H9 (cell line): ENCODE measurements at regions not wholly inside any gene's neighbourhood (a gene's known extent, or its start where the extent isn't known, plus 50 kb on each side); places are given as distances from the start of the nearest gene placed in this dataset.
A peak's percentile ranks its signal among the peaks of the same experiment; 100 is the strongest.

Source experiments
- DNase-seq: peaks from one replicate; pipeline ENCODE4 v3.0.0-alpha.2; 2017
- H2AFZ ChIP-seq: one replicate; pipeline ENCODE4 v1.6.1; 2013; ENCODE audit warnings: mild to moderate bottlenecking, low read length, control low read depth, moderate library complexity
- H2AK5ac ChIP-seq: 2 replicates; pipeline ENCODE4 v1.6.1; 2013; ENCODE audit warnings: low read length, control low read depth, mixed read lengths; ENCODE audit not compliant: insufficient read length
- H2BK120ac ChIP-seq: one replicate; pipeline ENCODE4 v1.6.1; 2013; ENCODE audit warnings: low read depth, mild to moderate bottlenecking, low read length, control low read depth, inconsistent platforms; ENCODE audit not compliant: poor library complexity, severe bottlenecking
- H2BK12ac ChIP-seq: 2 replicates; pipeline ENCODE4 v1.6.1; 2013; ENCODE audit warnings: low read length, control low read depth, mixed read lengths, low read depth; ENCODE audit not compliant: insufficient read length
- H2BK15ac ChIP-seq: 2 replicates; pipeline ENCODE4 v1.6.1; 2013; ENCODE audit warnings: low read depth, low read length, control low read depth
- H2BK20ac ChIP-seq: one replicate; pipeline ENCODE4 v1.6.1; 2013; ENCODE audit warnings: low read depth, mild to moderate bottlenecking, low read length, control low read depth, inconsistent platforms; ENCODE audit not compliant: poor library complexity, severe bottlenecking
- H2BK5ac ChIP-seq: 2 replicates; pipeline ENCODE4 v1.6.1; 2013; ENCODE audit warnings: low read length, control low read depth, mixed read lengths; ENCODE audit not compliant: insufficient read length
- H3K14ac ChIP-seq: 2 replicates; pipeline ENCODE4 v1.6.1; 2013; ENCODE audit warnings: low read length, control low read depth; ENCODE audit not compliant: insufficient read depth
- H3K18ac ChIP-seq: 2 replicates; pipeline ENCODE4 v1.6.1; 2013; ENCODE audit warnings: low read depth, mild to moderate bottlenecking, mixed read lengths, low read length, control low read depth; ENCODE audit not compliant: insufficient read length
- H3K23ac ChIP-seq: 2 replicates; pipeline ENCODE4 v1.6.1; 2013; ENCODE audit warnings: low read length, control low read depth, mixed read lengths, low read depth; ENCODE audit not compliant: insufficient read length
- H3K23me2 ChIP-seq: 2 replicates; pipeline ENCODE4 v1.6.1; 2013; ENCODE audit warnings: low read depth, mild to moderate bottlenecking, mixed read lengths, low read length, control low read depth; ENCODE audit not compliant: insufficient read length, poor library complexity, severe bottlenecking
- H3K27ac ChIP-seq: 2 replicates; pipeline ENCODE4 v1.5.1; 2013; ENCODE audit warnings: low read length, control low read depth, mixed read lengths, low read depth; ENCODE audit not compliant: insufficient read length
- H3K27me3 ChIP-seq: 2 replicates; pipeline ENCODE4 v1.6.1; 2013; ENCODE audit warnings: low read length, control low read depth, inconsistent platforms; ENCODE audit not compliant: insufficient read depth
- H3K4ac ChIP-seq: 2 replicates; pipeline ENCODE4 v1.6.1; 2013; ENCODE audit warnings: low read depth, mild to moderate bottlenecking, control low read depth, inconsistent platforms, low read length, moderate library complexity
- H3K4me1 ChIP-seq: 2 replicates; pipeline ENCODE4 v1.6.1; 2013; ENCODE audit warnings: low read length, control low read depth, inconsistent platforms; ENCODE audit not compliant: insufficient read depth
- H3K4me2 ChIP-seq: 2 replicates; pipeline ENCODE4 v1.6.1; 2013; ENCODE audit warnings: low read length, control low read depth, mixed read lengths; ENCODE audit not compliant: insufficient read length, insufficient read depth
- H3K56ac ChIP-seq: 2 replicates; pipeline ENCODE4 v1.6.1; 2013; ENCODE audit warnings: low read depth, mild to moderate bottlenecking, mixed read lengths, low read length, control low read depth; ENCODE audit not compliant: insufficient read length
- H3K79me1 ChIP-seq: 2 replicates; pipeline ENCODE4 v1.6.1; 2013; ENCODE audit warnings: low read depth, mild to moderate bottlenecking, moderate library complexity, low read length, control low read depth, inconsistent platforms; ENCODE audit not compliant: insufficient read depth, poor library complexity, severe bottlenecking
- H3K79me2 ChIP-seq: 2 replicates; pipeline ENCODE4 v1.6.1; 2013; ENCODE audit warnings: low read length, control low read depth, inconsistent platforms; ENCODE audit not compliant: insufficient read depth
- H3K9ac ChIP-seq: 2 replicates; pipeline ENCODE4 v1.6.1; 2013; ENCODE audit warnings: low read length, control low read depth, mixed read lengths; ENCODE audit not compliant: insufficient read length; ENCODE audit errors: extremely low read depth
- H3K9me3 ChIP-seq: one replicate; pipeline ENCODE4 v1.6.1; 2013; ENCODE audit warnings: low read depth, low read length, inconsistent platforms; ENCODE audit not compliant: control insufficient read depth
- H3T11ph ChIP-seq: one replicate; pipeline ENCODE4 v1.6.1; 2013; ENCODE audit warnings: mild to moderate bottlenecking, low read length, control low read depth, inconsistent platforms
- H4K20me1 ChIP-seq: one replicate; pipeline ENCODE4 v1.6.1; 2013; ENCODE audit not compliant: control insufficient read depth, insufficient read length, insufficient read depth
- H4K5ac ChIP-seq: 2 replicates; pipeline ENCODE4 v1.6.1; 2013; ENCODE audit warnings: low read depth, mild to moderate bottlenecking, mixed read lengths, low read length, control low read depth; ENCODE audit not compliant: insufficient read length
- H4K8ac ChIP-seq: replicated peaks from 2 replicates; pipeline ENCODE4 v1.6.1; 2013; ENCODE audit warnings: low read length, control low read depth, mixed read lengths, low read depth; ENCODE audit not compliant: insufficient read length
- H4K91ac ChIP-seq: 2 replicates; pipeline ENCODE4 v1.6.1; 2013; ENCODE audit warnings: low read depth, mild to moderate bottlenecking, moderate library complexity, mixed read lengths, low read length, control low read depth; ENCODE audit not compliant: insufficient read length
- H3K27ac Mint-ChIP-seq, 3 experiments: 2 replicates in 2 of 3; 3 replicates in 1 of 3; pipeline ENCODE4 v1.8.0; 2020 to 2021; ENCODE audit warnings: mixed read lengths in 3 of 3, mild to moderate bottlenecking in 1 of 3, moderate library complexity in 1 of 3
- H3K27me3 Mint-ChIP-seq: 2 replicates; pipeline ENCODE4 v1.8.0; 2021; ENCODE audit warnings: low read depth, mild to moderate bottlenecking, moderate library complexity, mixed read lengths
- H3K36me3 Mint-ChIP-seq, 3 experiments: 2 replicates in 2 of 3; 3 replicates in 1 of 3; pipeline ENCODE4 v1.8.0; 2020 to 2021; ENCODE audit warnings: low read depth in 3 of 3, mixed read lengths in 3 of 3; ENCODE audit not compliant: insufficient read depth in 1 of 3
- H3K4me1 Mint-ChIP-seq, 2 experiments: 2 replicates each; pipeline ENCODE4 v1.8.0; 2020; ENCODE audit warnings: mixed read lengths in 2 of 2
- H3K4me3 Mint-ChIP-seq, 2 experiments: 2 replicates in 1 of 2; 3 replicates in 1 of 2; pipeline ENCODE4 v1.8.0; 2020 to 2021; ENCODE audit warnings: mild to moderate bottlenecking in 2 of 2, mixed read lengths in 2 of 2, moderate library complexity in 1 of 2
- H3K9me3 Mint-ChIP-seq, 2 experiments: 2 replicates in 1 of 2; 3 replicates in 1 of 2; pipeline ENCODE4 v1.8.0; 2020; ENCODE audit warnings: mild to moderate bottlenecking in 2 of 2, mixed read lengths in 2 of 2, moderate library complexity in 1 of 2
- CTCF ChIP-seq: fragments of 200-600 bp; sonication (generic); conservative IDR thresholded peaks from 3 replicates; pipeline ENCODE4 v1.8.0; 2021; ENCODE audit warnings: antibody characterized with exemption, mild to moderate bottlenecking
- WGBS: extraction: QIAGEN DNeasy Blood & Tissue Kit; methylation state at CpG from one replicate; pipeline ENCODE4 v1.1.7; 2013; ENCODE audit warnings: missing lambda C conversion rate, low lambda C conversion rate, mixed read lengths; ENCODE audit not compliant: insufficient read length; ENCODE audit errors: extremely low coverage; 5-methylcytosine and 5-hydroxymethylcytosine counted together

GRCh38 chr16:86241681-86242080 lies 268.6 kb upstream of the FOXF1 start:
- TF ChIP-seq CTCF, result no peak
- Histone ChIP-seq H3K9ac (no peak overlapping the region), H4K20me1 (no peaks in the 10 kb centered on the region), H3K4ac (no peak overlapping the region), H4K5ac (no peak overlapping the region), H3K4me2 (no peak overlapping the region), H3K14ac (no peak overlapping the region), H3K23me2 (no peaks in the 10 kb centered on the region), H4K8ac (no peak overlapping the region), H2BK20ac (no peak overlapping the region), H3K18ac (no peak overlapping the region), H3K27me3 (no peaks in the 10 kb centered on the region), H4K91ac (no peak overlapping the region), H2BK120ac (no peak overlapping the region), H3K79me2 (no peaks in the 10 kb centered on the region), H2BK5ac (no peak overlapping the region), H3K23ac (no peak overlapping the region), H2BK15ac (no peak overlapping the region), H3K9me3 (no peaks in the 10 kb centered on the region), H3T11ph (no peak overlapping the region), H3K27ac (no peak overlapping the region), H2AK5ac (no peak overlapping the region), H3K56ac (no peak overlapping the region), H3K79me1 (no peaks in the 10 kb centered on the region), H3K4me1 (no peaks in the 10 kb centered on the region; the same call in 1 of the 2 replicates), H2AFZ (no peak overlapping the region), H2BK12ac (no peak overlapping the region)
- Mint-ChIP-seq H3K4me3 (no peak overlapping the region), H3K9me3 (peaks cover 9 to 10% of the 10 kb centered on the region in 2 experiments; a peak in 4 of 5 replicates), H3K36me3 (peaks cover 0 to 5% (median 4%) of the 10 kb centered on the region in 3 experiments), H3K27ac (peak overlapping the region in 1 of 3 experiments; percentile 35; a peak in 1 of 7 replicates), H3K4me1 (peaks cover 24 to 26% of the 10 kb centered on the region in 2 experiments), H3K27me3 (peaks cover 19% of the 10 kb centered on the region)
- WGBS, result no CpG with 5 or more reads among the region's 7 CpGs
- DNase-seq, result no peak
